Activated naive CD8-positive, alpha-beta T cell treated with anti-CD3 and anti-CD28 coated beads for 36 hours (primary cell): ENCODE measurements at regions not wholly inside any gene's neighbourhood (a gene's known extent, or its start where the extent isn't known, plus 50 kb on each side); places are given as distances from the start of the nearest gene placed in this dataset.

Experiments used
- DNase-seq: peaks from one replicate; pipeline ENCODE4 v3.0.0; 2021
- H3K27ac Mint-ChIP-seq: one replicate; pipeline ENCODE4 v1.8.0; 2022; ENCODE audit warnings: mild to moderate bottlenecking, moderate library complexity, mixed read lengths
- H3K27me3 Mint-ChIP-seq: one replicate; pipeline ENCODE4 v1.8.0; 2022; ENCODE audit warnings: mild to moderate bottlenecking, mixed read lengths
- H3K36me3 Mint-ChIP-seq: one replicate; pipeline ENCODE4 v1.8.0; 2021; ENCODE audit warnings: mild to moderate bottlenecking, mixed read lengths
- H3K4me1 Mint-ChIP-seq: one replicate; pipeline ENCODE4 v1.8.0; 2021; ENCODE audit warnings: mixed read lengths
- H3K4me3 Mint-ChIP-seq: one replicate; pipeline ENCODE4 v1.8.0; 2022; ENCODE audit warnings: mild to moderate bottlenecking, moderate library complexity, mixed read lengths
- H3K9me3 Mint-ChIP-seq: one replicate; pipeline ENCODE4 v1.8.0; 2022; ENCODE audit warnings: mixed read lengths

- H3K4me1 Mint-ChIP-seq: no peaks in the 10 kb centered on the region
- DNase-seq: no peak
- no peaks in the 10 kb centered on the region for H3K27me3 Mint-ChIP-seq
- H3K27ac Mint-ChIP-seq: no peak overlapping the region
- no peaks in the 10 kb centered on the region for H3K36me3 Mint-ChIP-seq
- H3K4me3 Mint-ChIP-seq: no peak overlapping the region
- H3K9me3 Mint-ChIP-seq: no peaks in the 10 kb centered on the region
Observed at GRCh38 chr2:163469561-163469962, 266.2 kb downstream of the FIGN start.

- Mint-ChIP-seq H3K36me3 (no peaks in the 10 kb centered on the region), H3K9me3 (no peaks in the 10 kb centered on the region), H3K4me3 (no peak overlapping the region), H3K4me1 (no peaks in the 10 kb centered on the region), H3K27ac (no peak overlapping the region), H3K27me3 (no peaks in the 10 kb centered on the region)
- no peak for DNase-seq
Observed at GRCh38 chr2:163467251-163467630, 268.6 kb downstream of the FIGN start.

DNA sequence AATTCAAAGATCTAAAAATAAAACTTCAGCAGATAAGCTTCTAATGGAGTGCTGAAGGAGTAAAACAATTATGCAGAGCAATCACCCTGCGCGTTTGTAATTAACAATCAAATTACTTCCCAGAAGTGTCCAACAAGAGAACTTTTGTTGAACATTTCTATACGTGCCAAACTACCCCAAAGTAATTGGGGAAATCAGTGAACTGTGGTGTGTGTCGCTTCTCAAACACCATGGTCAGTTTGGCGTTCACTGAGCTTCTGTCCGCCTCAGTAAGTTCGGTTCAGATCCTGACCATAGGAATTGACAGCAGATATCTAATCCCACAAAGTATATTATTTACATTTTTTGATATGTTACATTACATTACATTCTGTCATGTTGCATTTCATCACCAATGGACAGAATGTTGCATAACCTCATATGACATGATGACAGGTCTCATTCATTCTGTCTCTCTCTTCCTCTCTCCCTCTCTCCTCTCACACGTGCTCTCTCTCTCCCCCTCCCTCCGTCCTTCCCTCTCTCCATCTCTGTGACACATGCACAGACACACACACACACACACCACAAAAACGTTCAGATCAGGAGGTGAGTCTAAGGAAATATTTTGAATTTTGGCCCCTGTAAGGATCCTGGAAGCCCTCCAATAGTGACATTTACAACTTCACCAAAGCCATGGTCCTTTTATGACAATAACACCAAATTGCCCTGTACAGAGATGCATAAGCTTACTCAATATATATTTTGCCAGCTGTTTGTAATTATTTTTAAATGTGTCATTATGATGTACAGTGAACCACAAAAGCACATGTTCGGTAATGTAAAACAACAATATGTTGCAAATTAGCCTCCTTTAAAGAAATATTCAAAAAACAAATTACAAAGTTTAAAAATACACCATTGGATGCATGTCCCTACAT lies 269.2 kb downstream of the FIGN start:
- no peak overlapping the region for H3K27ac Mint-ChIP-seq
- H3K9me3 Mint-ChIP-seq: no peaks in the 10 kb centered on the region
- H3K4me1 Mint-ChIP-seq: no peaks in the 10 kb centered on the region

DNA sequence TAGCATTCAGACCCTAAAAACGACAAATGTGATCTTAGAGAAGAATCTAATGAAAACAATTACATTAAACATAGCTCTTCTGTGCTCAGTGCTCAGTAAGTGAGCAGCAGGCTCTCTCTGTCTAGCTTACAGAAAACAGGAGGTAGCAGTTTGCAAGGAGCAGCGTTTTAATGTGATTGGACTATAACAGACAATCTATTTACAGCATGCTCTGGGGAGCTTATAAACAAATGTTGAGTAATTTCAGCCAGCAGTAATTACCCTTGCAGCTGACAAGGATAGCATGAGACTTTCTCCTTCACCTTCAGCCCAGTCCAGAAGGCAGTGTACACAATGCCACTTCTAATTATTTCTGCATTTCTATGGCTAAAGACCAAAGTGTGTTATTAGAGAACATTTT lies 270.4 kb downstream of the FIGN start:
- H3K4me1 Mint-ChIP-seq: no peaks in the 10 kb centered on the region
- H3K9me3 Mint-ChIP-seq: no peaks in the 10 kb centered on the region
- DNase-seq: no peak
- no peak overlapping the region for H3K27ac Mint-ChIP-seq
- no peaks in the 10 kb centered on the region for H3K36me3 Mint-ChIP-seq
- H3K4me3 Mint-ChIP-seq: no peak overlapping the region
- no peaks in the 10 kb centered on the region for H3K27me3 Mint-ChIP-seq

More for the DNA sequence above, 269.2 kb downstream of the FIGN start:
- no peak for DNase-seq
- Mint-ChIP-seq H3K4me3 (no peak overlapping the region), H3K36me3 (no peaks in the 10 kb centered on the region), H3K27me3 (no peaks in the 10 kb centered on the region)

GRCh38 chr2:163463411-163463810 lies 272.4 kb downstream of the FIGN start:
- H3K4me1 Mint-ChIP-seq: no peaks in the 10 kb centered on the region
- H3K4me3 Mint-ChIP-seq: no peak overlapping the region
- H3K9me3 Mint-ChIP-seq: no peaks in the 10 kb centered on the region
- H3K27me3 Mint-ChIP-seq: no peaks in the 10 kb centered on the region
- H3K36me3 Mint-ChIP-seq: no peaks in the 10 kb centered on the region
- DNase-seq: no peak
- no peak overlapping the region for H3K27ac Mint-ChIP-seq

DNA sequence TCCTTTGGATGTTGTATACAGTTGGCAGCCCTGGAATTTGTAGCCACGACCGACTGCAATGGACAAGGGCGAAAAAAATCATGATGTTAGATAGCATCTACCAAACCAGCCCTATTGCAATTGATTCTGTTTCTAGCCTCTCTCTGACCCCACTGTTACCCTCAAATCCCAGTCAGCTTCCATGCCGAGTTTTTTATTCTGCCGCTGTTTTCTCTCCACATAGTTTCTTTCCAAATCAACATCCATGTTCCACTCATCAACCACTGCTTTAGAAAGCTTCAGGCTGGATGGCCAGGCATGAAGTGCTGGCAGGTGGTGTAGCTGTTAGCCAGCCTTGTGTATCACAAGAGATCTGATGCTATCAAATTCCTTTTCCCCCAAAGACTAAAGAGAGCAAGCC lies 272.8 kb downstream of the FIGN start:
- Mint-ChIP-seq H3K4me1 (no peaks in the 10 kb centered on the region), H3K36me3 (no peaks in the 10 kb centered on the region), H3K4me3 (no peak overlapping the region), H3K27ac (no peak overlapping the region), H3K27me3 (no peaks in the 10 kb centered on the region), H3K9me3 (no peaks in the 10 kb centered on the region)
- DNase-seq: no peak

DNA sequence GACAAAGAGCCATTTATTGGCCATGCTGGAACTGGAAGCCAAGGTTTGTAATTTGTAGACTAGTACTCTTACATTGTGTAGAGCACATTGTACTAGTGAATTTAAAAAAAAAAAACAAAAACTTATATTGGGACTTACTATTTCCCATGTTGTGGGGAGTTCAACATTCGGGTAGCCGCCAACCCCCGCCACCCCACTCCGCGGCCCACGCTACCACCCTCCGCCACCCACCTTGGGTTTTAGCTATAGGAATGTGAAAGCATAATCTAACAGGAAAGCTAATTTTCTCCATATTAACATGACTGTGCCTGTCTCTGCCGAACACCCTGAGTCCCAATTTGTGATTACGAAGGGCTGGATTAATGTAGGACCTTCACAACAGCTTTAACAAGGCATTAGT lies 275.8 kb downstream of the FIGN start:
- no peaks in the 10 kb centered on the region for H3K36me3 Mint-ChIP-seq
- H3K4me3 Mint-ChIP-seq: no peak overlapping the region
- no peaks in the 10 kb centered on the region for H3K4me1 Mint-ChIP-seq
- no peak overlapping the region for H3K27ac Mint-ChIP-seq
- H3K27me3 Mint-ChIP-seq: no peaks in the 10 kb centered on the region
- no peaks in the 10 kb centered on the region for H3K9me3 Mint-ChIP-seq
- no peak for DNase-seq

- Mint-ChIP-seq H3K27ac (no peak overlapping the region), H3K4me1 (no peaks in the 10 kb centered on the region), H3K4me3 (no peak overlapping the region), H3K9me3 (no peaks in the 10 kb centered on the region), H3K36me3 (no peaks in the 10 kb centered on the region), H3K27me3 (no peaks in the 10 kb centered on the region)
- no peak for DNase-seq
Observed at GRCh38 chr2:163456953-163457743, 278.7 kb downstream of the FIGN start.

DNA sequence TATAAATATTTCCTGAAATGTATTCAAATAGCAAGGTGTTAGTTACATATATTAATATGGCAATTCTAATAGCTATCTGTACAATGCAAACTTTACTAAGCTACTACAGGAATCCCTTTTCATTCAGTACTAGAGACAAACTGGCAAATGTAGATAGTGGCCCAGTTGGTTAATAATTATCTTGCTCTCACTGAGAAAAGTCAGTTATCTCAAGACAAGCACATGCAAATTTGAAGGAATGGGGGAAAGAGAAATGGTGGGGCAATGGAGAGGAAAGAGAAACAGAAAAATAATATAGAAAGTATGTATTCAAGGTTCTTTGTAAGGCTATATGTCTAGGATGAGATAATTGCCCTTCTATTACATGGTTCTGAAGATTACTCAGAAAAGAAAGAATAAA lies 280.0 kb downstream of the FIGN start:
- no peaks in the 10 kb centered on the region for H3K27me3 Mint-ChIP-seq
- H3K27ac Mint-ChIP-seq: no peak overlapping the region
- no peak for DNase-seq
- H3K4me3 Mint-ChIP-seq: no peak overlapping the region
- no peaks in the 10 kb centered on the region for H3K36me3 Mint-ChIP-seq
- no peaks in the 10 kb centered on the region for H3K4me1 Mint-ChIP-seq
- H3K9me3 Mint-ChIP-seq: no peaks in the 10 kb centered on the region

DNA sequence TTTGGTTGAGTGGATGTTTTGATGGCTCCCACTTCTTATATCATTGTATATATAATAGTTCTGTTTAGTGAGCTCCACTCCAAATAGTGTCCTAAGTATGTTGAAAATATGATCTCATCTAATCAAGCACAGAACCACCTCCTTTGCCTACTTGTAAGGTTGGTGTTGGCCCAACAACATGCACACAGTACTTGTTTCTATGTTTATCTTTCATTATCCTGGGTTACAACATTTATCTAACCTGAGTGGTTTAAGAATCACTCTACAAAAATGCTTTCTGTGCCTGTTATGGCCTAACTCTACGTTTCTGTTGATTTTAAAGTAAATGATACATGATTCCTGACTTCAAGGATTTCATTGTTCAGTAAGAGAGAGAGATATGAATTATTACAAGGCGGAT lies 281.9 kb downstream of the FIGN start:
- no peaks in the 10 kb centered on the region for H3K27me3 Mint-ChIP-seq
- no peak overlapping the region for H3K27ac Mint-ChIP-seq
- DNase-seq: no peak
- H3K9me3 Mint-ChIP-seq: no peaks in the 10 kb centered on the region
- H3K4me3 Mint-ChIP-seq: no peak overlapping the region
- no peaks in the 10 kb centered on the region for H3K4me1 Mint-ChIP-seq
- H3K36me3 Mint-ChIP-seq: no peaks in the 10 kb centered on the region

- Mint-ChIP-seq H3K4me1 (no peaks in the 10 kb centered on the region), H3K36me3 (no peaks in the 10 kb centered on the region), H3K4me3 (no peak overlapping the region), H3K9me3 (no peaks in the 10 kb centered on the region), H3K27me3 (no peaks in the 10 kb centered on the region), H3K27ac (no peak overlapping the region)
- no peak for DNase-seq
Observed at GRCh38 chr2:163441603-163442002, 294.2 kb downstream of the FIGN start.

DNA sequence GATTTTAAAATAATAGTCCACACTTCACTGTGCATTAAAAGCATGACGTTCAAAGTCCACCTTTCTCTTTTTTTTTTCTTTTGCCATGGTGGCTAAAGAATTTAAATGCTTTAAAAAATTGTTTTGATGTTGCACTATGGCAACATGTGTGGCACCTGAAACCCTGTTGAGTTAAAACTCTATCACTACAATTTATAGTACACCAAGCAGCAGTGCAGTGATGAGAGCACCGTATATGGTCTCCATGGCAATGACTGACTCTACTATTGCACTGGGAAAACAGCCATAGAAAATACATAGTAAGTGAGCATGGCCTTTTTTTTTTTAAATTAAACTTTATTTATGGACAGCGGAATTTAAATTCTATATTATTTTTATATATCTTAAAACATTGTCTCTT lies 298.8 kb downstream of the FIGN start:
- DNase-seq: no peak
- Mint-ChIP-seq H3K4me1 (no peaks in the 10 kb centered on the region), H3K36me3 (no peaks in the 10 kb centered on the region), H3K27me3 (no peaks in the 10 kb centered on the region), H3K4me3 (no peak overlapping the region), H3K9me3 (peaks cover 2% of the 10 kb centered on the region), H3K27ac (no peak overlapping the region)

GRCh38 chr2:163428187-163428586 lies 307.6 kb downstream of the FIGN start:
- no peaks in the 10 kb centered on the region for H3K27me3 Mint-ChIP-seq
- no peak overlapping the region for H3K4me3 Mint-ChIP-seq
- DNase-seq: no peak
- no peaks in the 10 kb centered on the region for H3K9me3 Mint-ChIP-seq
- no peak overlapping the region for H3K27ac Mint-ChIP-seq
- H3K36me3 Mint-ChIP-seq: no peaks in the 10 kb centered on the region
- H3K4me1 Mint-ChIP-seq: no peaks in the 10 kb centered on the region

- Mint-ChIP-seq H3K9me3 (peaks cover 4% of the 10 kb centered on the region), H3K4me1 (no peaks in the 10 kb centered on the region), H3K27ac (no peak overlapping the region), H3K4me3 (no peak overlapping the region), H3K27me3 (no peaks in the 10 kb centered on the region), H3K36me3 (no peaks in the 10 kb centered on the region)
- no peak for DNase-seq
Observed at GRCh38 chr2:163420604-163421003, 315.2 kb downstream of the FIGN start.

DNA sequence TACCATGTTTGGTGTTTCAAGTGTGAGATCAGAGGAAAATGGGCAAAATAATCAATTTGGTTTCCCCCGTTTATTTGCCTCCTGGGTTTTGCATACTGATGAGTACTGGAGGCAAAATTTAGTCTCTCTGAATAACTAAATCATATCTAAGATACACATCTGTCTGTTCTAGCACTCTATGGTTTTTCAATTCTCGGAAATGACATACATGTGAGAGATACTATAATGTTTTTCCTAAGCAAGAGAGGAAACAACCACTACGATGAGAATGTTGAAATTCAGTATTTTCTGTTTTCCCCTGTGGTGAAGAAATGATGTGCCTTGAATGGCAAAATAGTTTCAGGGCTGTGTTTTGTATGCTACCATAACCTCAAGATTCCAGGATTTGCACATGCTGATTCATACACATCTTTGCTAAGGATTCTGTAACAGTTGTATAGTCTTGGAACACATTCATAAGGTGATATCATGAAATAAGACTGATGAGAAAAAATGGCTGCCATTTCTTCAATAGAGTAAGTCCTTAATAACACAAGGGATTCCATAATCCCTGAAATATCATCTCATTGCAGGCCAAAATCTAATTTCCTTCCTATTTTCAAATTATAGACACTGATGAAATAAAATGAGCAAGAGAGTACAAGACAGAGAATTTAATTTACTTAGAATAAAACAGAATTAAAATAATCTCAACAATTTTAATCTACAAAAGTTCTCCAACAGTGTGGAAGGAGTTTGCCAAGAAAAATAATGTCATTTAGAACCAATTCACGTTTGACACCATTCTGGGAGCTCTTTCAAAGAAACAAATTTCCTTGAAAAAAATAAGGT lies 316.6 kb downstream of the FIGN start:
- H3K36me3 Mint-ChIP-seq: no peaks in the 10 kb centered on the region
- peaks cover 7% of the 10 kb centered on the region for H3K9me3 Mint-ChIP-seq
- H3K4me1 Mint-ChIP-seq: no peaks in the 10 kb centered on the region
- no peaks in the 10 kb centered on the region for H3K27me3 Mint-ChIP-seq
- DNase-seq: no peak
- H3K4me3 Mint-ChIP-seq: no peak overlapping the region
- H3K27ac Mint-ChIP-seq: no peak overlapping the region
